Umbilical cord (tissue), 1 donor: ENCODE measurements at regions not wholly inside any gene's neighbourhood (a gene's known extent, or its start where the extent isn't known, plus 50 kb on each side); places are given as distances from the start of the nearest gene placed in this dataset.

ENCODE experiments used
- DNase-seq: peaks from one replicate; pipeline ENCODE4 v3.0.0-alpha.2; 2015; ENCODE audit warnings: low spot score

DNA sequence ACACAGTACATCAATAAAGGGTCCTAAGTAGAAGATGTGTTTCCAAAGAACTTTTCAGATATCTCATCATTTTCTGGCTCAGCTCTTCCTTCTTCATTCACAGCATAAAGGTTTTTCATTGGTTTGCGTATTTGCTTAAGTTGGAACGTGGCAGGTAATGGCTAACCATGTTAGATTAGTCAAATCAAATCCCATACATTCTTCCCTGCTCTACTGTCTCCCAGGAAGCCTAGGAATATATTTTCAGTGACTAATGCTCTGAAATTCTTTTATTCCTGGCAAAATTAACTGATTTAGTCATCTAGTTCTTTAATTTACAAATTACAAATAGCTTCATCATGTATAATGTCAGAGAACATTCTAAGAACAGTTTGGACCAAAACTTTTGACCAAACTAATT is 99.6 kb upstream of the TMEM161B start:
- no peak for DNase-seq

- DNase-seq, result no peak
Measured at GRCh38 chr5:88364991-88365390, 96.3 kb upstream of the TMEM161B start.

DNA sequence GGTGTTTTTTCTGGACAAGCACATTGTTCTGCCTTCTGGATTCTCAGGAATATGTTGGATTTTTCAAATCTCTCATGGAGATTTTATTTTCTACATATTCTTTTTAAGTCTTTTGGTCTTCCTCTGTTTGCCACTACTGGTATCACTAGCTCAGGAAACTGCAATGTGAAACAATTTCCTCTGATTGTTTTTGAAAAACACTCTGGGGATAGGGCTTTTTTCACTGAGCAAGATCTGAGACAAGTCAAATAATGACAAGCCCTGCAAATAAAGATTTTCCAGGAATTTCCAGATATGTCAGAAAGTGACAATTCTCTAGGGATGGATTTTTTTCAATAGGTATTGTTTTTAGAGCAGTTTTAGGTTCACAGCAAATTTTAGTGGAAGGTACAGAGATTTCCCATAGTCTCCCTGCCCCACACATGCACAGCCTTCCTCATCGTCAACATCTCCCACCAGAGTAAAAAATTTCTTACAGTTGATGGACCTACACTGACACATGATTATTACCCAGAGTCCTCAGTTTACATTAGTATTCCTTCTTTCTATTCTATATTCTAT is 86.9 kb upstream of the TMEM161B start:
- no peak for DNase-seq

GRCh38 chr5:88325868-88326267 is 57.2 kb upstream of the TMEM161B start:
- no peak for DNase-seq

GRCh38 chr5:88322785-88323184 is 54.1 kb upstream of the TMEM161B start:
- DNase-seq, result no peak
